ENCODE measurements at regions not wholly inside any gene's neighbourhood (a gene's known extent, or its start where the extent isn't known, plus 50 kb on each side); places are given as distances from the start of the nearest gene placed in this dataset.

DNA sequence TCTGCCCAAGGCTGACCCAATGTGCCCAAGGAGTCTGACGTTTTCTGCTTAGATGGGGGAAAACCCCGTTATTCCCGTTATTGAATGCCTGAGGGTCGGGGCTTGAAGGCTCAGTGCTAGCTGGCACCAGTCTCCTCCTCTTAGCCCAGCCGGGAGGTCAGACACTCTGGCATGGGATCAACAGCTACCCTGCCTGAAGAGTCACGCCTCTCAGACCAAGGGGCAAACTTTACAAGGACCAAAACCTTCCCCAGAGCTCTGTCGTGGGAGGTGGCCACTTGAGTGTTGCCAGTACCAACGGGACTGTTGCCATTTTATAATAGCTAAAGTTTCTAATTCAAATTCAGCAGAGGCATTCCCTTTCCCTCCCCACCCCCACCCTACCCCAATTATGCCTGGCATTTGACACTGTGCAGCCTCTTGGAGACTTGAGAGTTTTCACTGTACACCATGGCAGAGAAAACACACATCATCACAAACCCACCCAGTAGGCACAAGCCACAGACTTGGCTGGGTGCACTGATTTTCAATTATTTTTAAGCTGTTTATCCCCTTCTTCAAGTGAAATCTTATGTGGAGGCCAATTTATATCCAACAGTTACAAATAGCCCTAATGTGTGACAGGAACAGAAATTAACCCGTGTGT lies 137.5 kb upstream of the SYT13 start:
- TF ChIP-seq POLR2A (IDR thresholded peaks at IDR 0.05) (no peak), EP300 (IDR thresholded peaks at IDR 0.05) (no peak)
- TF ChIP-seq, protein P1, sequence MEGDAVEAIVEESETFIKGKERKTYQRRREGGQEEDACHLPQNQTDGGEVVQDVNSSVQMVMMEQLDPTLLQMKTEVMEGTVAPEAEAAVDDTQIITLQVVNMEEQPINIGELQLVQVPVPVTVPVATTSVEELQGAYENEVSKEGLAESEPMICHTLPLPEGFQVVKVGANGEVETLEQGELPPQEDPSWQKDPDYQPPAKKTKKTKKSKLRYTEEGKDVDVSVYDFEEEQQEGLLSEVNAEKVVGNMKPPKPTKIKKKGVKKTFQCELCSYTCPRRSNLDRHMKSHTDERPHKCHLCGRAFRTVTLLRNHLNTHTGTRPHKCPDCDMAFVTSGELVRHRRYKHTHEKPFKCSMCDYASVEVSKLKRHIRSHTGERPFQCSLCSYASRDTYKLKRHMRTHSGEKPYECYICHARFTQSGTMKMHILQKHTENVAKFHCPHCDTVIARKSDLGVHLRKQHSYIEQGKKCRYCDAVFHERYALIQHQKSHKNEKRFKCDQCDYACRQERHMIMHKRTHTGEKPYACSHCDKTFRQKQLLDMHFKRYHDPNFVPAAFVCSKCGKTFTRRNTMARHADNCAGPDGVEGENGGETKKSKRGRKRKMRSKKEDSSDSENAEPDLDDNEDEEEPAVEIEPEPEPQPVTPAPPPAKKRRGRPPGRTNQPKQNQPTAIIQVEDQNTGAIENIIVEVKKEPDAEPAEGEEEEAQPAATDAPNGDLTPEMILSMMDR (IDR thresholded peaks at IDR 0.05), result no peak

Data from gastroesophageal sphincter (tissue), 3 donors.